ENCODE measurements at regions not wholly inside any gene's neighbourhood (a gene's known extent, or its start where the extent isn't known, plus 50 kb on each side); places are given as distances from the start of the nearest gene placed in this dataset.

DNA sequence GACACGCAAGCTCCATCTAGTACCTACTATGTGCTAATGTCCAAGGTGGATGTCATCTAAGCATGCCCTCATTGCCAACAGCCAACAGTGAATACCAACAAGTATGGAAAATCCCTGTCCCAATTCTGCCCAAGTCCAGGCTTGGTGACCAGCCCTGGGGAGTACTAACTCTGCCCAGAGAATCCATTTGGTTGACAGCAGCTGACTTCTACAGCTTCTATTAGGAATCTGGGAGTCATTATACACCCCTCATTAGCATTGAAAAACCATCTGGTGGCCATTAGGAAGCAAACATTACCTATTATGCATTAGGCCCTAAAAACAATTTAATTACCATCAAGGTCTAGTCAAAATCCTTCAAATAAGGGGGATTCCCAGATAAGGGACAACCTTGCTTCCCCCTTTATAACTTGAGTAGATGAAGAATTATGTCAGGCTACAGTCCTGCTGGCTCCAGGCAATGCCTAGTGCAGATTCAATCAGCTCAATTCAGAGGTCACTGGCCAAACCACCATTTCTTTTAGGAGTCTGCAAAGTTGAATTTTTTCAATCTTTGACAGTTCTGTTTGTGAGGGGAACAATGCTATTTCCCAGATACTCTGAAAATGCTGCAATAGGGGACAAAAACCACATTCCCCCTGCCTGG is 228.0 kb upstream of the LDB2 start:
- TF ChIP-seq, protein P1, sequence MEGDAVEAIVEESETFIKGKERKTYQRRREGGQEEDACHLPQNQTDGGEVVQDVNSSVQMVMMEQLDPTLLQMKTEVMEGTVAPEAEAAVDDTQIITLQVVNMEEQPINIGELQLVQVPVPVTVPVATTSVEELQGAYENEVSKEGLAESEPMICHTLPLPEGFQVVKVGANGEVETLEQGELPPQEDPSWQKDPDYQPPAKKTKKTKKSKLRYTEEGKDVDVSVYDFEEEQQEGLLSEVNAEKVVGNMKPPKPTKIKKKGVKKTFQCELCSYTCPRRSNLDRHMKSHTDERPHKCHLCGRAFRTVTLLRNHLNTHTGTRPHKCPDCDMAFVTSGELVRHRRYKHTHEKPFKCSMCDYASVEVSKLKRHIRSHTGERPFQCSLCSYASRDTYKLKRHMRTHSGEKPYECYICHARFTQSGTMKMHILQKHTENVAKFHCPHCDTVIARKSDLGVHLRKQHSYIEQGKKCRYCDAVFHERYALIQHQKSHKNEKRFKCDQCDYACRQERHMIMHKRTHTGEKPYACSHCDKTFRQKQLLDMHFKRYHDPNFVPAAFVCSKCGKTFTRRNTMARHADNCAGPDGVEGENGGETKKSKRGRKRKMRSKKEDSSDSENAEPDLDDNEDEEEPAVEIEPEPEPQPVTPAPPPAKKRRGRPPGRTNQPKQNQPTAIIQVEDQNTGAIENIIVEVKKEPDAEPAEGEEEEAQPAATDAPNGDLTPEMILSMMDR (IDR thresholded peaks at IDR 0.05): no peak
- Mint-ChIP-seq H3K27me3 (peaks cover 6% of the 10 kb centered on the region), H3K27ac (no peak overlapping the region), H3K4me1 (ENCODE audit: low read depth) (no peaks in the 10 kb centered on the region), H3K4me3 (no peak overlapping the region), H3K9me3 (no peaks in the 10 kb centered on the region), H3K36me3 (ENCODE audit: low read depth) (no peaks in the 10 kb centered on the region)
- Histone ChIP-seq H3K4me1 (ENCODE audit: insufficient read depth, low read length) (no peaks in the 10 kb centered on the region), H3K9me3 (ENCODE audit: control insufficient read depth in 1 of 2, insufficient read depth in 1 of 2, low read length in 2 of 2) (no peaks in the 10 kb centered on the region), H3K27me3 (ENCODE audit: control insufficient read depth in 1 of 2, insufficient read depth in 2 of 2, low read length in 2 of 2) (no peaks in the 10 kb centered on the region), H3K27ac (ENCODE audit: low read depth in 1 of 2, low read length in 2 of 2) (no peak overlapping the region), H3K4me3 (ENCODE audit: low read length) (no peak overlapping the region), H3K36me3 (ENCODE audit: insufficient read depth, low read length) (no peaks in the 10 kb centered on the region)
- CTCF ChIA-PET: no interaction called here
- DNase-seq (no peak), ATAC-seq (ENCODE audit: poor library complexity) (no peak)
- intact Hi-C loops (cut with DNase I, micrococcal nuclease): no loop called here
- POLR2A ChIA-PET: no interaction called here

GRCh38 chr4:17124767-17125166 is 226.3 kb upstream of the LDB2 start:
- TF ChIP-seq, protein P1 (IDR thresholded peaks at IDR 0.05): no peak
- H3K36me3 ChIP-seq (ENCODE audit: insufficient read depth, low read length): no peaks in the 10 kb centered on the region
- Mint-ChIP-seq H3K9me3 (no peaks in the 10 kb centered on the region), H3K27ac (no peak overlapping the region), H3K4me1 (ENCODE audit: low read depth) (no peaks in the 10 kb centered on the region), H3K27me3 (no peaks in the 10 kb centered on the region), H3K36me3 (ENCODE audit: low read depth) (no peaks in the 10 kb centered on the region), H3K4me3 (no peak overlapping the region)
- no peak overlapping the region for H3K27ac ChIP-seq (ENCODE audit: low read depth in 1 of 2, low read length in 2 of 2)
- ChIA-PET CTCF (no interaction called here), POLR2A (no interaction called here)
- no peak overlapping the region for H3K4me3 ChIP-seq (ENCODE audit: low read length)
- ATAC-seq (ENCODE audit: poor library complexity) (no peak), DNase-seq (no peak)
- intact Hi-C loops (cut with DNase I, micrococcal nuclease): no loop called here
- no peaks in the 10 kb centered on the region for H3K4me1 ChIP-seq (ENCODE audit: insufficient read depth, low read length)
- H3K27me3 ChIP-seq (ENCODE audit: control insufficient read depth in 1 of 2, insufficient read depth in 2 of 2, low read length in 2 of 2): no peaks in the 10 kb centered on the region
- no peaks in the 10 kb centered on the region for H3K9me3 ChIP-seq (ENCODE audit: control insufficient read depth in 1 of 2, insufficient read depth in 1 of 2, low read length in 2 of 2)

GRCh38 chr4:17120761-17121160 is 222.3 kb upstream of the LDB2 start:
- H3K36me3 Mint-ChIP-seq (ENCODE audit: low read depth): no peaks in the 10 kb centered on the region

More at GRCh38 chr4:17120761-17121160, 222.3 kb upstream of the LDB2 start:
- no peaks in the 10 kb centered on the region for H3K27me3 ChIP-seq (ENCODE audit: control insufficient read depth in 1 of 2, insufficient read depth in 2 of 2, low read length in 2 of 2)
- no peaks in the 10 kb centered on the region for H3K4me1 ChIP-seq (ENCODE audit: insufficient read depth, low read length)
- no peak overlapping the region for H3K27ac ChIP-seq (ENCODE audit: low read depth in 1 of 2, low read length in 2 of 2)
- Mint-ChIP-seq H3K27ac (no peak overlapping the region), H3K4me1 (ENCODE audit: low read depth) (no peaks in the 10 kb centered on the region), H3K4me3 (no peak overlapping the region), H3K9me3 (no peaks in the 10 kb centered on the region), H3K27me3 (no peaks in the 10 kb centered on the region)
- intact Hi-C loops (cut with DNase I, micrococcal nuclease): no loop called here
- no peak for ATAC-seq (ENCODE audit: poor library complexity)
- CTCF ChIA-PET: no interaction called here
- TF ChIP-seq, protein P1 (IDR thresholded peaks at IDR 0.05): no peak
- H3K9me3 ChIP-seq (ENCODE audit: control insufficient read depth in 1 of 2, insufficient read depth in 1 of 2, low read length in 2 of 2): no peaks in the 10 kb centered on the region
- H3K36me3 ChIP-seq (ENCODE audit: insufficient read depth, low read length): no peaks in the 10 kb centered on the region
- no peak overlapping the region for H3K4me3 ChIP-seq (ENCODE audit: low read length)
- POLR2A ChIA-PET: no interaction called here
- no peak for DNase-seq

Data from CD4-positive, alpha-beta T cell (primary cell).